ENCODE measurements at regions not wholly inside any gene's neighbourhood (a gene's known extent, or its start where the extent isn't known, plus 50 kb on each side); places are given as distances from the start of the nearest gene placed in this dataset. TPM values are rescaled to one million over a fixed set of nuclear protein-coding genes. Genes with fewer than 3 reads are reported as not detected.

Small RNA genes in the stretch of these regions (small RNA-seq; reads per million reads assigned to genes)
- not detected for gene AC112187.2 (ENCODE audit: low read depth, low replicate concordance)
